Tongue (tissue), 1 donor: ENCODE measurements at regions not wholly inside any gene's neighbourhood (a gene's known extent, or its start where the extent isn't known, plus 50 kb on each side); places are given as distances from the start of the nearest gene placed in this dataset.
"Not testable (repeated sequence)": the region's sequence is repeated elsewhere in the genome, so short reads cannot be mapped to it uniquely, and the experiment has no call there.

Source experiments
- DNase-seq: peaks from one replicate; pipeline ENCODE4 v3.0.0-alpha.2; 2015

DNA sequence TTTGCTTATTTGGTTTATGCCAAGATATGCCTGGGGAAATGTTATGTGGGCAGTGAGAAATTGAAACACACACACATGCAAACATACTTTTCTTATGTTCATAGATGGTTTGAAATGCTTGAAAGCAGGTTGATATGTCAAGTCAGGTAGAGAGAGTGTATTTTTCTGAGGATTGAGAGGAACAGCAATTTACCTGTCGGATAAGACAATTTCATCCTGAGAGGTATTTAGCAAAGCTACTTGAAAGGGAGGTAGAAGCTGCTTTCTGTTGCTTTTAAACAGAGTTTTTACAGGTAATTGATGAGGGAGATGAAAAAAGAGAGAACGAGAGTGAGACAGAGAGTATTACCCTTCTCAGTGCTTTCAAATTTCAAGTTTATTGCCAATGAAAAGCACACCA lies 854.3 kb downstream of the CDH8 start:
- no peak for DNase-seq

DNA sequence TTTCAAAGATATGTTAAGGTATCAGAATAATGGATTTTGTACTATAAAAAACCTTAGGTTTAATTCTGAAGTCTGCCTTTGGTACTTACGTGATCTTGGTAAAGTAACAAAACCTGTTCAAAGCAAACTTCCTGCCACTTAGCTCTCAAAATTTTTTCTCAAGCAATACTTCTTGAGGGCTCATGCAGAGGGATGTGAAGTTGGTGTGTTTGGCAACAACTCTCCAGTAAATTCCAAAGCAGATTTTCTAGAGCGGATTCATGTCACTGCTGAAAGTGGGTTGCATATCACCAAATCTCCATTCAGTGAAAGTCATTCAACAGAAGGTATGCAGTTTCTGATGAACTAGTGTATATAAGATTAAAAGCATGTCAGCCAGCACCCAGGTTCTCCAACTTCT lies 856.7 kb downstream of the CDH8 start:
- no peak for DNase-seq

GRCh38 chr16:61165797-61166196 lies 870.4 kb downstream of the CDH8 start:
- no peak for DNase-seq

GRCh38 chr16:61150351-61150750 lies 885.9 kb downstream of the CDH8 start:
- DNase-seq = no peak

DNA sequence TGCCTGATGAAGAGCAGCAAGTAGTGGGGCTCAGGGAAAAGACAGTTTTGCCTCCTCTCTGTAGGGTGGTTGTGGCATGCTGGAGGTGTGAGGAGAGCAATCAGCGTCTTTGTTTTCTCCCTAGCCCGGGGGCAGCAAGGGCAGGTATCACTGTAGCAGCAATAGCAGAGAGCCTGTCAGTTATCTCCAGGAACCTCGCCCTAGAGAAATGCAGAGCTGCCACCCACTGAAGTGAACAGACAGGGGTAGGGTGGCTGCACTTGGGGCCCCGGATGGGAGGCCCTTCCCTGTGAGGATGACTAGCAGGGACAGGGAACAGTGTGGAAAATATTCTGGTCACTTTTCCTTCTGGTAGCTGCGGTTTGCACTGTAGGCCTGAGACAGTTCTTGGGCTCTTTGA lies 886.5 kb downstream of the CDH8 start:
- DNase-seq = no peak

DNA sequence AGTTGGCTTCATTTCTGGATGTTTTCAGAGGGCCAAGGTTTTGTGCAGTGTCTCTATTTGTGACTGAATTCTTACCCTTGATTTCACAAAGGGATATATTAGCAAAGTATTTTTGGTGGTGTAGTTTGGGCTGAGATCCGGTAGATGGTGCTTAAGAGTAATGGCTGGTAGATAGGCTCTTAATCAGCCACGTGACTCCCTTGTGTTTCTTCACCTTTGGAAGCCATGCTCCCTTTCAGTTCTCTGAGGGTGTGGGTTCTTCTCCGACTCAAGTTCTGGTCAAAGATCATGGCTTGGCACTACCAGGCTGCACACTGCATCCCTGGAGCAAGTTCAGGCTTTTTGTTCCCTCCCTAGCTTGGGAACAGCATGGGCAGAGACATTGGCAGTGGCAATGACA lies 887.3 kb downstream of the CDH8 start:
- DNase-seq = no peak

GRCh38 chr16:61146429-61146828 lies 889.8 kb downstream of the CDH8 start:
- no peak for DNase-seq

- no peak for DNase-seq
These were observed 904.8 kb downstream of the CDH8 start for GRCh38 chr16:61131447-61131846.

DNA sequence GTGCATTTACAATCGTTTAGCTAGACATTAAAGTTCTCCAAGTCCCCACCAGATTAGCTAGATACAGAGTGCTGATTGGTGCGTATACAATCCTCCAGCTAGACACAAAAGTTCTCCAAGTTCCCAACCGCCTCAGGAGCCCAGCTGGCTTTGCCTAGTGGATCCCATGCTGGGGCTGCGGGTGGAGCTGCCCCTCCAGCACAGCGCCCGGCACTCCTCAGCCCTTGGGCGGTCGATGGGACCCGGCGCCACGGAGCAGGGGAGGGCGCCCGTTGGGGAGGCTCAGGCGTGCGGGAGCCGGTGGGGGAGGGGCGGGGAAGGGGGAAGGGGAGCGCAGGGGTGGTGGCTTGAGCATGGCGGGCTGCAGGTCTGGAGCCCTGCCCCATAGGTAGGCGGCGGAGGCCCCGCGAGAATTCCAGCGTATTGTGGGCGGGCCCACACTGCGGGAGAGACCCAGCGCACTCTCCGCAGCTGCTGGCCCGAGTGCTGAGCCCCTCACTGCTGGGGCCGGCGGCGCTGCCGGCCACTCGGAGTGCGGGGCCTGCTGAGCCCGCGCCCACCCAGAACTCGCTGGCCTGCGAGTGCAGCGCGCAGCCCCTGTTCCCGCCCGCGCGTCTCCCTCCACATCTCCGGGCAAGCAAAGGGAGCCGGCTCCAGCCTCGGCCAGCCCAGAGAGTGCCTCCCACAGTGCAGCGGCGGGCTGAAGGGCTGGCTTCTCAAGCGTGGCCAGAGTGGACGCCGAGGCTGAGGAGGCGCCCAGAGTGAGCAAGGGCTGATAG lies 907.5 kb downstream of the CDH8 start:
- no peak for DNase-seq

- no peak for DNase-seq
These were observed 930.7 kb downstream of the CDH8 start for GRCh38 chr16:61105544-61105943.

- DNase-seq = no peak
These were observed 937.7 kb downstream of the CDH8 start for GRCh38 chr16:61098505-61098904.

DNA sequence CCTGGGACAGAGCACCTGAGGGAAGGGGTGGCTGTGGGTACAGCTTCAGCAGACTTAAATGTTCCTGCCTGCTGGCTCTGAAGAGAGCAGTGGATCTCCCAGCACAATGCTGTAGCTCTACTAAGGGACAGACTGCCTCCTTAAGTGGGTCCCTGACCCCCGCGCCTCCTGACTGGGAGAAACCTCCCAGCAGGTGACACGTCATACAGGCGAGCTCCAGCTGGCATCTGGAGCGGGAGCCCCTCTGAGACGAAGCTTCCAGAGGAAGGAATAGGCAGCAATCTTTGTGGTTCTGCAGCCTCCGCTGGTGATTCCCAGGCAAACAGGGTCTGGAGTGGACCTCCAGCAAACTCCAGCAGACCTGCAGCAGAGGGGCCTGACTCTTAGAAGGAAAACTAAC lies 944.9 kb downstream of the CDH8 start:
- DNase-seq = not testable (repeated sequence)

- no peak for DNase-seq
These were observed 952.5 kb downstream of the CDH8 start for GRCh38 chr16:61083711-61084110.

DNA sequence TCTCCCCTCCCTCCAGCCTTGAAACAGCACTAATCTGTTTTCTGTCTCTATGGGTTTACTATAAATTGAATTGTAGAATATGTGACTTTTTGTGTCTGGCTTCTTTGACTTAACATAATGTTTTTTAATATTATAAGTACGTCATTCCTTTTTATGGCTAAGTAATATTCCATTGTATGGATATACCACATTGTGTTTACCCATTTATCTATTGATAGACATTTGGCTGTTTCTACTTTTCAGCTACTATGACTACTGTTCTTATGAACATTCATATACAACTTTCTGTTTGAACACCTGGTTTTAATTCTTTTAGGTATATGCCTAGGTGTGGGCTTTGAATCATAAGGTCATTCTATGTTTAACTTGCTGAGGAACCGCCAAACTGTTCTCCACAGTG lies 961.9 kb downstream of the CDH8 start:
- DNase-seq = no peak

GRCh38 chr16:61057635-61058034 lies 978.6 kb downstream of the CDH8 start:
- DNase-seq = no peak

DNA sequence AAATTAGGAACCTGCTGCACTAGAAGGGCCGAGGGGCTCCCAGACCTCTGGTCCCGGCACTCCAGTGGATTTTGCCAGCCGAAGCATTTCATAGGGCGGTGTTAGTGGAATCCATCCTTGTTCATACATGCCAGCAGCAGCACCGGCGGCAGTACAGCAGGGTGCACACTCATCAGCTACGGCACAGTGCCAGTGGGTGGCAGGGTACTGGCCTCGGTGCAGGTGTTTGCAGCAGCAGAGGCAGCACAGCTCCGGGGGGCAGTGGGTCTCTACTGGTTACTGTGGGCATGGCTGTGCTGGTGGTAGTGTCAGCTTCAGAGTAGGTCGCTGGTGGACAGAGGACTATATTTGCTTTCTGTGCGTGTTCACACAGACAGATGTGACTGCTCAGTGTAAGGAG lies 985.7 kb downstream of the CDH8 start:
- no peak for DNase-seq

- DNase-seq = no peak
These were observed 990.3 kb downstream of the CDH8 start for GRCh38 chr16:61045931-61046330.

DNA sequence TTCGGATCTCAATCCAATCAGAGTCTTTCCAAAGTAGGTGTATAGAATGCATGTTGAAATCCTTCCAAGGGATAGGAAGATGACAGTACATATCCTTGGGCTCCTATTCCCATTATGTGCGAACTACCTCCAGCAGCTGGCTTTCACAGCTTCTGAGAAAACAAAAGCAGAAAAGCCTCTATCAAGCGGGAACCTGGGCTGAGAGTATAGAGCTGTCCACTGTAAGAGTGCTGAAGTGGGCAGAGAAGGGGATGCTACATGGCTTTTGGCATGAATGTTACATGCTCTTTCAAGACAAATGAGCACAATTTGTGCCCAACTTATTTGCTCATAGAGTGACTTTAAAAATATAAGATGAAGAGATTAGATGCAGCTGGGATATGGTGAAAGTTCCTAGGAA lies 993.5 kb downstream of the CDH8 start:
- DNase-seq = peak; percentile 42

DNA sequence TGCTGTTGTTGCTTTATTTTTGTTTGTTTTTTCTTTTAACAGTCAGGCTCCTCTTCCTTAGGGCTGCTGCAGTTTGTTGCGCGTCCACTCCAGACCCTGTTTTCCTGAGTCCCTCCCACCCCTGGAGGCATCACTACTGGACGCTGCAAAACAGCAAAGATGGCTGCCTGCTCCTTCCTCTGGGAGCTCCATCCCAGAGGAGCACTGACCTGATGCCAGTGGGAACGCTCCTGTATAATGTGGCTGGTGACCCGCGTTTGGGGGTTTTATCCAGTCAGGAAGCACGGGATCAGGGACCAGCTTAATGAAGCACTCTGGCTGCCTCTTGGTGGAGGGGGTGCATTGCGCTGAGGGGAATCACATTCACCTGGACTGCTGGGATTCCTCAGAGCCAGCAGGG lies 1005.6 kb downstream of the CDH8 start:
- DNase-seq = no peak

- no peak for DNase-seq
These were observed 1011.9 kb downstream of the CDH8 start for GRCh38 chr16:61024180-61024900.

DNA sequence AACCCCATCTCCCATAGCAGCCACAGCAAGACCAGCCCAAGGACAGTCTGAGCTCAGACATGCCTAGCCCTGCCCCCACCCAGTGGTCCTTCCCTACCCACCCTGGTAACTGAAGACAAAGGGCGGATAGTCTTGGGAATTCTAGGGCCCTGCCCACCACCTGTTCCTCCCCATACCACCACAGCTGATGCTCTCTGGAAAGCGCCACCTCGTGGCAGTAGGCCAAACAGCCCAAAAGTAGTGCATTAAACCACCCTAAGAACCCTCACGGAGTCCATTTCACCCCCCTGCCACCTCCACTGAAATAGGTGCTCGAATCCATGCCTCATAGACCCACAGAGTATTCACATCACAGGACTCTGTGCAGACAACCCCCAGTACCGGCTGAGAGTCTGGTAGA lies 1021.4 kb downstream of the CDH8 start:
- no peak for DNase-seq

- no peak for DNase-seq
These were observed 1028.5 kb downstream of the CDH8 start for GRCh38 chr16:61007694-61008093.

GRCh38 chr16:61005952-61006351 lies 1030.3 kb downstream of the CDH8 start:
- DNase-seq = no peak
